ENCODE measurements at regions not wholly inside any gene's neighbourhood (a gene's known extent, or its start where the extent isn't known, plus 50 kb on each side); places are given as distances from the start of the nearest gene placed in this dataset.
"Not testable (repeated sequence)": the region's sequence is repeated elsewhere in the genome, so short reads cannot be mapped to it uniquely, and the experiment has no call there.

GRCh38 chr19:30870876-30871275, 478.4 kb downstream of the TSHZ3 start:
- DNase-seq (ENCODE audit: low spot score) = no peak

GRCh38 chr19:30865511-30865910, 483.7 kb downstream of the TSHZ3 start:
- no peak for DNase-seq (ENCODE audit: low spot score)

- DNase-seq (ENCODE audit: low spot score) = no peak
These were observed 484.6 kb downstream of the TSHZ3 start for GRCh38 chr19:30864391-30865215.

GRCh38 chr19:30862876-30863275, 486.4 kb downstream of the TSHZ3 start:
- no peak for DNase-seq (ENCODE audit: low spot score)

GRCh38 chr19:30861919-30862318, 487.3 kb downstream of the TSHZ3 start:
- DNase-seq (ENCODE audit: low spot score) = no peak

GRCh38 chr19:30857966-30858490, 485.8 kb downstream of the ZNF536 start:
- no peak for DNase-seq (ENCODE audit: low spot score)

GRCh38 chr19:30857388-30857787, 485.2 kb downstream of the ZNF536 start:
- DNase-seq (ENCODE audit: low spot score) = no peak

- no peak for DNase-seq (ENCODE audit: low spot score)
These were observed 484.6 kb downstream of the ZNF536 start for GRCh38 chr19:30856786-30857185.

- no peak for DNase-seq (ENCODE audit: low spot score)
These were observed 484.2 kb downstream of the ZNF536 start for GRCh38 chr19:30856376-30856775.

- DNase-seq (ENCODE audit: low spot score) = no peak
These were observed 483.3 kb downstream of the ZNF536 start for GRCh38 chr19:30855442-30855841.

GRCh38 chr19:30854661-30855060, 482.5 kb downstream of the ZNF536 start:
- no peak for DNase-seq (ENCODE audit: low spot score)

- no peak for DNase-seq (ENCODE audit: low spot score)
These were observed 482.0 kb downstream of the ZNF536 start for GRCh38 chr19:30854207-30854606.

GRCh38 chr19:30853036-30853435, 480.9 kb downstream of the ZNF536 start:
- no peak for DNase-seq (ENCODE audit: low spot score)

- DNase-seq (ENCODE audit: low spot score) = no peak
These were observed 480.0 kb downstream of the ZNF536 start for GRCh38 chr19:30852168-30852567.

- DNase-seq (ENCODE audit: low spot score) = no peak
These were observed 479.5 kb downstream of the ZNF536 start for GRCh38 chr19:30851646-30852045.

GRCh38 chr19:30848636-30849425, 476.6 kb downstream of the ZNF536 start:
- DNase-seq (ENCODE audit: low spot score) = no peak

GRCh38 chr19:30846102-30846501, 473.9 kb downstream of the ZNF536 start:
- no peak for DNase-seq (ENCODE audit: low spot score)

- DNase-seq (ENCODE audit: low spot score) = no peak
These were observed 470.7 kb downstream of the ZNF536 start for GRCh38 chr19:30842926-30843325.

- no peak for DNase-seq (ENCODE audit: low spot score)
These were observed 469.8 kb downstream of the ZNF536 start for GRCh38 chr19:30841934-30842333.

- DNase-seq (ENCODE audit: low spot score) = no peak
These were observed 458.7 kb downstream of the ZNF536 start for GRCh38 chr19:30830875-30831274.

- not testable (repeated sequence) for DNase-seq (ENCODE audit: low spot score)
These were observed 453.3 kb downstream of the ZNF536 start for GRCh38 chr19:30825505-30825904.

GRCh38 chr19:30824809-30825208, 452.6 kb downstream of the ZNF536 start:
- DNase-seq (ENCODE audit: low spot score) = no peak

GRCh38 chr19:30817965-30818567, 445.9 kb downstream of the ZNF536 start:
- DNase-seq (ENCODE audit: low spot score) = no peak

Data from HuH-7.5 (cell line).